Caco-2 (cell line): ENCODE measurements at regions not wholly inside any gene's neighbourhood (a gene's known extent, or its start where the extent isn't known, plus 50 kb on each side); places are given as distances from the start of the nearest gene placed in this dataset.

Experiments
- BruUV-seq: library from RNA; stranded (reverse); fragments of 400-500 nt; replicated peaks from 2 replicates; lab custom pipeline; 2021; lab: Mats Ljungman, UMichigan
- CTCF ChIA-PET: fragments of 300-600 bp; sonication (Branson Sonifier 250); formaldehyde crosslinking; loops from one replicate; lab custom pipeline; 2022; ENCODE audit warnings: antibody characterized with exemption; lab: Charles Lee
- POLR2A ChIA-PET: fragments of 300-600 bp; sonication (Branson Sonifier 250); formaldehyde crosslinking; loops from one replicate; lab custom pipeline; 2022; ENCODE audit warnings: antibody characterized with exemption; lab: Charles Lee
- DNase-seq, 2 experiments: peaks; one replicate each; pipeline versions ENCODE4 v3.0.0 to v3.0.0-alpha.2; 2020 to 2022
- H3K27me3 ChIP-seq: replicated peaks from 2 replicates; pipeline ENCODE4 v1.6.0; 2011; ENCODE audit warnings: low read length; ENCODE audit not compliant: control insufficient read depth, insufficient read depth
- H3K36me3 ChIP-seq: 2 replicates; pipeline ENCODE4 v1.5.1; 2011; ENCODE audit warnings: low read length; ENCODE audit not compliant: control insufficient read depth, insufficient read depth
- H3K4me1 ChIP-seq: fragments of 250-450 bp; sonication (Bioruptor Pico); 2 replicates; pipeline ENCODE4 v1.5.1; 2020; ENCODE audit warnings: mild to moderate bottlenecking
- H3K4me3 ChIP-seq: 2 replicates; pipeline ENCODE4 v1.5.1; 2011; ENCODE audit warnings: low read depth, mild to moderate bottlenecking, control low read depth, low read length
- H3K9me3 ChIP-seq: fragments of 250-450 bp; sonication (Bioruptor Pico); 2 replicates; pipeline ENCODE4 v1.5.1; 2020; ENCODE audit warnings: mild to moderate bottlenecking, moderate library complexity
- H3K27ac Mint-ChIP-seq: one replicate; pipeline ENCODE4 v1.8.0; 2022; ENCODE audit warnings: mixed read lengths; ENCODE audit not compliant: unreplicated experiment
- H3K27me3 Mint-ChIP-seq: one replicate; pipeline ENCODE4 v1.8.0; 2022; ENCODE audit warnings: mixed read lengths; ENCODE audit not compliant: insufficient read depth, unreplicated experiment
- H3K36me3 Mint-ChIP-seq: one replicate; pipeline ENCODE4 v1.8.0; 2022; ENCODE audit warnings: mild to moderate bottlenecking, mixed read lengths; ENCODE audit not compliant: insufficient read depth, unreplicated experiment
- H3K4me1 Mint-ChIP-seq: one replicate; pipeline ENCODE4 v1.8.0; 2022; ENCODE audit warnings: low read depth, mixed read lengths; ENCODE audit not compliant: unreplicated experiment
- H3K4me3 Mint-ChIP-seq: one replicate; pipeline ENCODE4 v1.8.0; 2022; ENCODE audit warnings: mild to moderate bottlenecking, moderate library complexity, mixed read lengths; ENCODE audit not compliant: unreplicated experiment
- H3K9me3 Mint-ChIP-seq: one replicate; pipeline ENCODE4 v1.8.0; 2022; ENCODE audit warnings: mixed read lengths; ENCODE audit not compliant: unreplicated experiment
- intact Hi-C: fragments of 100-400 bp; cut with micrococcal nuclease; formaldehyde crosslinking; loops from one replicate; pipeline ENCODE4 v1.10.0; 2022; ENCODE audit not compliant: unreplicated experiment
- TF ChIP-seq, protein P1 (sequence below), 2 experiments: fragments of 200-600 bp in 1 of 2; IDR thresholded peaks; 1 replicate in 1 of 2; 2 replicates in 1 of 2; pipeline versions ENCODE4 v1.5.1 to v1.8.0; 2011 to 2022; ENCODE audit warnings: antibody characterized with exemption in 1 of 2, control low read depth in 1 of 2, inconsistent platforms in 1 of 2, low read depth in 1 of 2, low read length in 1 of 2, mild to moderate bottlenecking in 1 of 2, moderate library complexity in 1 of 2; ENCODE audit not compliant: insufficient read depth in 1 of 2, severe bottlenecking in 1 of 2, unreplicated experiment in 1 of 2

DNA sequence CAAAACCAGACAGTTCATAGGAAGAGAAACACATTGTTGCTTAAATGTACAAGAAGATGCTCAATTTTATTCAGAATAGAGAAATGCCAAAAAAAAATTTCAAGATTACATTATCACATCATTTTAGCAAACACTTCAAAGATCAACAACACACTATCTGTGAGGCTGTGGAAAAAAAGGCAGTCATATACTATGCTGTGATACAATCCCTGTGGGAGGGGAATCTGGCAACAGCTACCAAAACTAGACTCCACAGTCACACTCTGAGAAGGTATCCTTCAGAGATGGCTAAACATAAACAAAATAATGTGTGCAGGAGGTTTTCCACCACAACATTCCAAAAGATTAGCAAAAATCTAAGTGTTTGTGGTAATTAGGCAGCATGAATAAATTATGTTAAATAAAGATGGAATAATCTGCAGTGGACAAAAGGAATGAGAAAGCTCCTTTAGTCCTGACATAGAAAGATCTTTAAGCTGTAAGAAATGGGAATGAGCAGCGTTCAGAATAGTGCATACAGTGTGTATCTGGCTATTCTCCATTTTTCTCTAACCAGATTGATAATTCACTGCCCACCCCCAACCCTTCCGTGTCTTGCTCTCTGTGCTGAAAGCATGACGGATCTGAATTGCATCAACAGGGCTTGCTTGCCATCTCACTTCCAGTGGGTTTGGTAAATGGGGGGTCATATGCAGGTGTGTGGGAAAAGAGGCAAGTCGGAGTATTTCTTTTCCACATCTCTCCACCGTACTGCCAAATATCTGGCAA lies 329.6 kb downstream of the MBD2 start:
- Mint-ChIP-seq H3K27ac (no peak overlapping the region), H3K36me3 (no peaks in the 10 kb centered on the region), H3K4me3 (no peak overlapping the region), H3K9me3 (no peaks in the 10 kb centered on the region), H3K27me3 (peaks cover 10% of the 10 kb centered on the region), H3K4me1 (no peaks in the 10 kb centered on the region)
- Histone ChIP-seq H3K4me1 (no peaks in the 10 kb centered on the region), H3K36me3 (no peaks in the 10 kb centered on the region), H3K9me3 (no peaks in the 10 kb centered on the region), H3K4me3 (no peak overlapping the region), H3K27me3 (no peaks in the 10 kb centered on the region)
- ChIA-PET CTCF (no interaction called here), POLR2A (no interaction called here)
- no peak for DNase-seq
- intact Hi-C loops, result no loop called here
- TF ChIP-seq, protein P1, sequence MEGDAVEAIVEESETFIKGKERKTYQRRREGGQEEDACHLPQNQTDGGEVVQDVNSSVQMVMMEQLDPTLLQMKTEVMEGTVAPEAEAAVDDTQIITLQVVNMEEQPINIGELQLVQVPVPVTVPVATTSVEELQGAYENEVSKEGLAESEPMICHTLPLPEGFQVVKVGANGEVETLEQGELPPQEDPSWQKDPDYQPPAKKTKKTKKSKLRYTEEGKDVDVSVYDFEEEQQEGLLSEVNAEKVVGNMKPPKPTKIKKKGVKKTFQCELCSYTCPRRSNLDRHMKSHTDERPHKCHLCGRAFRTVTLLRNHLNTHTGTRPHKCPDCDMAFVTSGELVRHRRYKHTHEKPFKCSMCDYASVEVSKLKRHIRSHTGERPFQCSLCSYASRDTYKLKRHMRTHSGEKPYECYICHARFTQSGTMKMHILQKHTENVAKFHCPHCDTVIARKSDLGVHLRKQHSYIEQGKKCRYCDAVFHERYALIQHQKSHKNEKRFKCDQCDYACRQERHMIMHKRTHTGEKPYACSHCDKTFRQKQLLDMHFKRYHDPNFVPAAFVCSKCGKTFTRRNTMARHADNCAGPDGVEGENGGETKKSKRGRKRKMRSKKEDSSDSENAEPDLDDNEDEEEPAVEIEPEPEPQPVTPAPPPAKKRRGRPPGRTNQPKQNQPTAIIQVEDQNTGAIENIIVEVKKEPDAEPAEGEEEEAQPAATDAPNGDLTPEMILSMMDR (IDR thresholded peaks at IDR 0.05; ENCODE audit: insufficient read depth in 1 of 2, low read depth in 1 of 2, low read length in 1 of 2, severe bottlenecking in 1 of 2, unreplicated experiment in 1 of 2), result no peak
- BruUV-seq, result no TSS peak

DNA sequence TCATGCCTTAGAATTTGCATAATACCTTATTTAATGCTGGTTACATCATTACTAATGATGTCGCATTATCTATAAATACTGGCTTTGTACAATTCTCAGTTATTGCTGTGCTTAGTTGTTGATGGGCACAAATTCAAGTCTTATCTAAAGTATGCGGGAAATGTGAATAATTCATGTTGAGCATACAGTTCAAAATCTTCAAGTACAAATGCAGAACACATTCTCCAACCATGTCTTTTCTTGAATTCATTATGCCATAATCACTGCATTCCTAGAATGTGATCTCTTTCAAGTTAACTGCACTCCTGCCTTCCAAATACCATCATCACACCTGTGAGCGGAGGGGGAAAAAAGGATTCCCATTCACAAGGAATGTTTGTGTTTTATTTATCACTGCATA lies 337.0 kb downstream of the MBD2 start:
- no TSS peak for BruUV-seq
- no peaks in the 10 kb centered on the region for H3K36me3 Mint-ChIP-seq
- no peaks in the 10 kb centered on the region for H3K36me3 ChIP-seq
- TF ChIP-seq, protein P1 (IDR thresholded peaks at IDR 0.05; ENCODE audit: insufficient read depth in 1 of 2, low read depth in 1 of 2, low read length in 1 of 2, severe bottlenecking in 1 of 2, unreplicated experiment in 1 of 2), result no peak
- no peaks in the 10 kb centered on the region for H3K4me1 ChIP-seq
- H3K27ac Mint-ChIP-seq, result no peak overlapping the region
- no peak overlapping the region for H3K4me3 ChIP-seq
- no peaks in the 10 kb centered on the region for H3K27me3 Mint-ChIP-seq
- intact Hi-C loops, result no loop called here
- no peaks in the 10 kb centered on the region for H3K27me3 ChIP-seq
- no peaks in the 10 kb centered on the region for H3K4me1 Mint-ChIP-seq
- ChIA-PET CTCF (no interaction called here), POLR2A (no interaction called here)
- no peaks in the 10 kb centered on the region for H3K9me3 Mint-ChIP-seq
- H3K4me3 Mint-ChIP-seq, result no peak overlapping the region
- no peaks in the 10 kb centered on the region for H3K9me3 ChIP-seq
- DNase-seq, result no peak

DNA sequence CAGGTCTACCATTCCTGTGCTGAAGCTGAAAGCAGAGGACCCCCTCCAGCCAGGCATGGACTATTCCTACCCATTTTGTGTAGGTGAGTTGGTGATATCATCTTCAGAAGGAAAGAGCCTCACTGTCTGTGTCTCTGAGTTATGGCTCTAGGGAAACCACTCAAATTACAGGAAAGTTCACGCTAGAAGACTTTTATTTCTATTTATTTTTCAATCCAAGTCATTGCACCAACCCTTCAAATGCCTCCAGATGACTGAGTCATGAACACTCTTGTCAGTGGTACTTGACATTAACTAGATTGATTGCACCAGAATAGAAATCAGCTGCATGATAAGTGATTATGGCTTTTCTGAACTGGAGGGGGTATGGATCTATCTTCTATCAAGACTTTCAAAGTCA lies 338.4 kb downstream of the MBD2 start:
- no TSS peak for BruUV-seq
- TF ChIP-seq, protein P1 (IDR thresholded peaks at IDR 0.05; ENCODE audit: insufficient read depth in 1 of 2, low read depth in 1 of 2, low read length in 1 of 2, severe bottlenecking in 1 of 2, unreplicated experiment in 1 of 2), result no peak
- CTCF ChIA-PET, result no interaction called here

More for the DNA sequence above, 338.4 kb downstream of the MBD2 start:
- DNase-seq, result no peak
- Mint-ChIP-seq H3K4me1 (peaks cover 7% of the 10 kb centered on the region), H3K36me3 (no peaks in the 10 kb centered on the region), H3K4me3 (no peak overlapping the region), H3K9me3 (no peaks in the 10 kb centered on the region), H3K27ac (no peak overlapping the region), H3K27me3 (no peaks in the 10 kb centered on the region)
- Histone ChIP-seq H3K36me3 (no peaks in the 10 kb centered on the region), H3K4me3 (no peak overlapping the region), H3K27me3 (no peaks in the 10 kb centered on the region), H3K4me1 (no peaks in the 10 kb centered on the region; the same call in 1 of the 2 replicates), H3K9me3 (no peaks in the 10 kb centered on the region)
- intact Hi-C loops, result no loop called here
- POLR2A ChIA-PET, result no interaction called here
